ENCODE measurements at regions not wholly inside any gene's neighbourhood (a gene's known extent, or its start where the extent isn't known, plus 50 kb on each side); places are given as distances from the start of the nearest gene placed in this dataset.

DNA sequence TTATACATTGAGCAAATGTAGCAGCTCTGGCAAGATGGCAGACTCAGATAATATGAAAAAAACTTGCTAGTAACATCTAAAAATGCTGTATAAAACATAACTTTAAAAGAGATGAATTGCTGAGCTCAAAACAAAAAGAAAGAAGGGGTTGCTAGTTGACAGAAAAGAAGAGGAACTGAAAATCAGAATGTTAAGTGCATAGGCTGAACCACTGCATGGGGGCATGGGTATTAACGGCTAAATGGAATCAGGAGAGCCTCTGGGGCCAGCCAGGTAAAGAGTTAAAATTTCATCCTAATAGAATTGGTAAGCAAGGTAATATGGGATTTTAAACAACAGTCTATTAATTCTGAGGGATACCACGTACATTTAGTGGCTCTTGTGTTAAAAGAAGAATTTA is 146.8 kb downstream of the SMC2 start:
- no peak for DNase-seq (ENCODE audit: insufficient read length, low spot score)
- no peak for FAIRE-seq
- TF ChIP-seq SPI1 (IDR thresholded peaks at IDR 0.05; ENCODE audit: low read depth, low read length) (peak; percentile 73), PAX5 (IDR thresholded peaks at IDR 0.05; ENCODE audit: insufficient read depth, low read length, severe bottlenecking) (no peak)

DNA sequence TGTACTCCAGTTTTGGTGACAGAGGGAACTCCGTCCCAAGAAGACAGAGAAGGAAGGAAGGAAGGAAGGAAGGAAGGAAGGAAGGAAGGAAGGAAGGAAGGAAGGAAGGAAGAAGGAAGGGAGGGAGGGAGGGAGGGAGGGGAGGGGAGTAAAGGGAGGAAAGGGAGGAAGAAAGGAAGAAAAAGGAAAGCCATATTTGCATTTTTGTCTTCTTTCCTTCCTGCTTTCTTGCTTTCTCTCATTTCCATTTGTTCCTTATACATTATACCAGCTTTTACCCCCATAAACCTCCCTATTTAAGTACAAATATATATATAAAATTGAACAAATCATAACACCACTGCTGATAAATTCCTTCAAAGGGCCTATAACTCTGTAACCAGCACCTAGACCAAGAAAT is 151.8 kb downstream of the SMC2 start:
- TF ChIP-seq PAX5 (IDR thresholded peaks at IDR 0.05; ENCODE audit: insufficient read depth, low read length, severe bottlenecking) = no peak
- TF ChIP-seq POLR2AphosphoS5 (IDR thresholded peaks at IDR 0.05; ENCODE audit: low read depth, low read length) = no peak
- no peak for TF ChIP-seq TAF1 (IDR thresholded peaks at IDR 0.05; ENCODE audit: low read depth, low read length)
- no peak for TF ChIP-seq POLR2A (IDR thresholded peaks at IDR 0.05; ENCODE audit: low read depth, low read length)
- no peak for TF ChIP-seq POU2F2 (IDR thresholded peaks at IDR 0.05; ENCODE audit: low read depth, low read length)
- no peak for TF ChIP-seq SPI1 (IDR thresholded peaks at IDR 0.05; ENCODE audit: low read depth, low read length)
- DNase-seq (ENCODE audit: insufficient read length, low spot score) = no peak
- FAIRE-seq = no peak

DNA sequence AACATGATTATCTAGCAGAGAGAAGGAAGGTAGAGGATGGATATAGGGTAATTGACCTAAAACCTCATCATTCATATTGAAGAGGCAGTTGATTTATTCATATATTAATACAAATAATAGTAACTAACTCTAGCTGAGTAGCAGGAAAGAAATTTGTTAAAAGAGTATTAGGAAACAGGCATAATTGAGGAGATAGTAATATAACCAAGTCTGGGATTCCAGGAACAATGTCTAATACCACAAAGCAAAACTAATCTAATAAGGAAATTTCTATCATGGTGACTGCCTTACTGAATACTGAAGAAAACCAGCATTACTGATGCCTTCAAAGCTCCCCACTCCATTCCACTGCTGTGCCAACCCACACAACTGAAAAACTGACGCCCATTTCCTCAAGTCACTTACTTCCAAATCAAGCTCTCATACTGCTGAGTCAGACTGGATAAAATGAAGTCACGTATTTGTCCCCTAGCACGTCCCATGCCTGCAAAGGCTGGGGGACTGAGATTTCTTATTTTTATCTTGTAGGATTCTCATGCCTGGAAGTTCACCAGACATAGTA is 153.9 kb downstream of the SMC2 start:
- FAIRE-seq (no peak), DNase-seq (ENCODE audit: insufficient read length, low spot score) (no peak)
- no peak for TF ChIP-seq SPI1 (IDR thresholded peaks at IDR 0.05; ENCODE audit: low read depth, low read length)
- TF ChIP-seq POLR2A (IDR thresholded peaks at IDR 0.05; ENCODE audit: low read depth, low read length) = no peak
- no peak for TF ChIP-seq PAX5 (IDR thresholded peaks at IDR 0.05; ENCODE audit: insufficient read depth, low read length, severe bottlenecking)
- no peak for TF ChIP-seq TAF1 (IDR thresholded peaks at IDR 0.05; ENCODE audit: low read depth, low read length)
- TF ChIP-seq POLR2AphosphoS5 (IDR thresholded peaks at IDR 0.05; ENCODE audit: low read depth, low read length) = no peak
- no peak for TF ChIP-seq POU2F2 (IDR thresholded peaks at IDR 0.05; ENCODE audit: low read depth, low read length)

DNA sequence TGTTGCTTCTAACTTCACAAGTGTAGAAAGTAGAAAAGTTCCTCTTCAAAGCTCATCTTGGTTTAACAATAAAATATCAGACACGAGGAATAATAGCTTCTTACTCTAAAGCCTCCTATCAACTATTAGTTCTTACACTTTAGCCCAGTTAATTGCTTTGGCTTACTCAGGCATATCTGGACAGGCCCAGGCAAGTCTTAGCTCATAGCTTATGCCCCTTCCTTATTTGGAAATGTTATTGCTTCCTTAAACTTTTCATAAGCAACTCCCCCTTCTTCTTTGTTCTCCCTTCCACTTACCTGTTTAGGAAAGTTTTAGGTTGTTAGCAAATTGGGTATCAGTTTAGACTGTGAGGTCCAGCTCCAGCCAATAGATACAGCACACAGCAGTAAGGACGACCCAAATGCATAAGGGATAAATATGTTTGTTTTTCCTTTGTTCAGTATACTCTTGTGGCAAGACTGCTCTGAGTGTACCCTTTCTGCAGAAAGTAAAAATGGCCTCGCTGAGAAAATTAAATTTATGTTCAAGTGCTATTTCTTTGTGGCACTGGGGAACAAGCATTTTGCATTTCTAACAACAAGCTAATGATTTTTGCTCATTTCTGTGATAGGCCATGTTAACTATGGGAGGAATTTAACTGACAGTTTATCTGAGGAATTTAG is 162.1 kb downstream of the SMC2 start:
- TF ChIP-seq POU2F2 (IDR thresholded peaks at IDR 0.05; ENCODE audit: low read depth, low read length) (no peak), TAF1 (IDR thresholded peaks at IDR 0.05; ENCODE audit: low read depth, low read length) (no peak), SPI1 (IDR thresholded peaks at IDR 0.05; ENCODE audit: low read depth, low read length) (no peak), PAX5 (IDR thresholded peaks at IDR 0.05; ENCODE audit: insufficient read depth, low read length, severe bottlenecking) (no peak), POLR2AphosphoS5 (IDR thresholded peaks at IDR 0.05; ENCODE audit: low read depth, low read length) (no peak)
- DNase-seq (ENCODE audit: insufficient read length, low spot score) = no peak
- FAIRE-seq = no peak

DNA sequence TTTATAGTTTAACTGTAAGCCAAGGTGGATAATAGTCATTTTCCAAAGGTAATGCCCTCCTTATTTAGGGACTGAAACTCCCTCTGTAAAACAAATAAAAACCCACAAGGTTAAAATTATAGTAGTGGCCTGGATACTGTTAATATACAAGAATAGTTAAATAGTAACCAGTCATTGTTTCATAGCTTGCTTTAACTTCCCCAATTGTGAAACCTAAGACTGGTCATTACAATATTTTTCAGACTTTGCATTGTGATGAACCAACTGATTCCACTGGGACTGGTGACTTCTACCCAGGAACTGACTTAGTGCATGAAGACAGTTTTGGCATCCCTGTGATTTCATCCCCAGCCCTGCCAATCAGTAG is 162.6 kb downstream of the SMC2 start:
- no peak for FAIRE-seq
- no peak for DNase-seq (ENCODE audit: insufficient read length, low spot score)
- TF ChIP-seq PAX5 (IDR thresholded peaks at IDR 0.05; ENCODE audit: insufficient read depth, low read length, severe bottlenecking) = no peak
- no peak for TF ChIP-seq POU2F2 (IDR thresholded peaks at IDR 0.05; ENCODE audit: low read depth, low read length)
- no peak for TF ChIP-seq POLR2A (IDR thresholded peaks at IDR 0.05; ENCODE audit: low read depth, low read length)
- TF ChIP-seq TAF1 (IDR thresholded peaks at IDR 0.05; ENCODE audit: low read depth, low read length) = no peak
- TF ChIP-seq POLR2AphosphoS5 (IDR thresholded peaks at IDR 0.05; ENCODE audit: low read depth, low read length) = no peak

DNA sequence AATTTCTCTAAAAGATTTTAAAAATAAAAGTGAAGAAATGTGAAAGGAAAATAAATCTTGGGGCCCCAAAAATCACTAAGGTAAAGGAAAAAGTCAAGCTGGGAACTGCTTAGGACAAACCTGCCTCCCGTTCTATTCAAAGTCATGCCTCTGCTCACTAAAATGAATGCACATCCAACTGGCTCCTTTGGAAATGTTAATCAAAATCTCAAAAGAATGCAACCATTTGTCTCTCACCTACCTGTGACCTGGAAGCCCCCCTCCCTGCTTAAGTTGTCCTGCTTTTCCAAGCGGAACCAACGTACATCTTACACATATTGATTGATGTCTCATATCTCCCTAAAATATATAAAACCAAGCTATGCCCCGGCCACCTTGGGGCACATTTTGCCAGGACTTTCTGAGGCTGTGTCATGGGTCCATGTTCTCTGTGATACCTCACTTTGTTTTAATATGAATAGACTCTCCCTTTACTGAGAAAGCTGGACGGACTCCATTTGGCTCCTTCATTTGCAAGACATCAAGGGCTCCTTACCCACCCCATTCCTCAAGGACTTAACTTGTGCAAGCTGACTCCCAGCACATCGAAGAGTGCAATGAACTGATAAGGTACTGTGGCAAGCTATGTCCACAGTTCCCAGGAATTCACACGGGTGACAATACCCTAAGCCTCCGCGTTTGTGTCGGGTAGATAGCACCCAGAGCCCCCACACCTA is 164.3 kb downstream of the SMC2 start:
- FAIRE-seq (no peak), DNase-seq (ENCODE audit: insufficient read length, low spot score) (no peak)
- no peak for TF ChIP-seq SPI1 (IDR thresholded peaks at IDR 0.05; ENCODE audit: low read depth, low read length)
- TF ChIP-seq POU2F2 (IDR thresholded peaks at IDR 0.05; ENCODE audit: low read depth, low read length) = no peak
- TF ChIP-seq POLR2A (IDR thresholded peaks at IDR 0.05; ENCODE audit: low read depth, low read length) = no peak
- TF ChIP-seq TAF1 (IDR thresholded peaks at IDR 0.05; ENCODE audit: low read depth, low read length) = no peak

DNA sequence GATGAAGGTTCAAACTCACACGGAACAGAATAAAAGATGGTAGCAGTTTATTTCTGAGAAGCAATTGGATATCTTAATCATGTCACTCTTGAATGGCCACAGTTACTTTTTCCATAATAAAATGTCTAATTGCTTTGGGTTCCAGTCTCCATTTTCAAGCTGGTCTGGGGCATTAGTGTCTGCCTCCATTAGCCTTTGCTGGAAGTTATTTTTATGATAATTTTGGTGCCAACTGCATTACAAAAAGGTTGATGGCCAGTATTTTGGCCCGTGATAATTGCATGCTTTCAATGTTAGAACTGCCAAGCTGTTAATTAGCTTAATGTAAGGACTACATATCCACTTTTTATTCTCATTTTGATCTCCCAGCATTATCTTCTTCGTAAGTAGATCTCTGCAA is 165.9 kb downstream of the SMC2 start:
- FAIRE-seq = no peak
- TF ChIP-seq TAF1 (IDR thresholded peaks at IDR 0.05; ENCODE audit: low read depth, low read length) (no peak), POLR2AphosphoS5 (IDR thresholded peaks at IDR 0.05; ENCODE audit: low read depth, low read length) (no peak), POU2F2 (IDR thresholded peaks at IDR 0.05; ENCODE audit: low read depth, low read length) (no peak), PAX5 (IDR thresholded peaks at IDR 0.05; ENCODE audit: insufficient read depth, low read length, severe bottlenecking) (no peak), SPI1 (IDR thresholded peaks at IDR 0.05; ENCODE audit: low read depth, low read length) (no peak), POLR2A (IDR thresholded peaks at IDR 0.05; ENCODE audit: low read depth, low read length) (no peak)
- no peak for DNase-seq (ENCODE audit: insufficient read length, low spot score)

DNA sequence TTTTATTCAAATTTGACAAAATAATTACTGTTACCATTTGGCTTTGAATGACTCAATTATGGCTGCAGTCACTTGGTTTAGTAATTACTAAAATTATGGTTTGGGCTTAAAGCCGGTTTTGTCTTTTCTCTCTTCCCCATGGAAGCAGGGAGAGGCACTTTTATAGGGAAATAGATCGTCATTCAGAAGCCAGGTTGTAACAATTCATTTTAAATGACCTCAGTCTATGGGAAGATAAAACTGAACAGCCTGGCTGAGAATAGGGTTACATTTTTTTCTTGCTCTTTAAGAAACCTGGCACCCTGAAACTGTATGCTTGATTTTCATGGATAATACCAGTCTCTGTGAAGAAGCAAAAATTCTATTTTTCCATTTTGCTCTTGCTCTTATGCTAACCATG is 169.8 kb downstream of the SMC2 start:
- FAIRE-seq (no peak), DNase-seq (ENCODE audit: insufficient read length, low spot score) (no peak)
- TF ChIP-seq PAX5 (IDR thresholded peaks at IDR 0.05; ENCODE audit: insufficient read depth, low read length, severe bottlenecking) (no peak), TAF1 (IDR thresholded peaks at IDR 0.05; ENCODE audit: low read depth, low read length) (no peak), SPI1 (IDR thresholded peaks at IDR 0.05; ENCODE audit: low read depth, low read length) (no peak), POLR2AphosphoS5 (IDR thresholded peaks at IDR 0.05; ENCODE audit: low read depth, low read length) (no peak), POLR2A (IDR thresholded peaks at IDR 0.05; ENCODE audit: low read depth, low read length) (no peak), POU2F2 (IDR thresholded peaks at IDR 0.05; ENCODE audit: low read depth, low read length) (no peak)

DNA sequence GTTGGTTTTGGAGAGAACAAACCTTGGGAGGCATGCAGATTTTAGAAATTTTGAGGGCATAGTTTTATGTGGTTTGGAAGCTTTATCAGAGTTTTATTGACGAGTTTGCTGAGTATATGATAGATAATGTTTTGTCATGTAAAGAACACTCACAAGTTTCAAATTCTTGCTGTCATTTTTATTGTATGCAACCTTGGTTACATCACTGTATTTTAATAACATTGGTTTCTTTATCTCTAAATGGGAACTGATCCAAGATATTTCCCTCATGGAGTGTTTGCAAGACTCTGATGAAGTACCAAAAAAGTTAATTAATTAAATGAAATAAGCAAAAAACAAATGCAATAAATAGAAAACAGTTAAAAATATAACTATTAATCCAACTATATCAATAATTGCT is 170.3 kb downstream of the SMC2 start:
- TF ChIP-seq TAF1 (IDR thresholded peaks at IDR 0.05; ENCODE audit: low read depth, low read length) (no peak), POU2F2 (IDR thresholded peaks at IDR 0.05; ENCODE audit: low read depth, low read length) (no peak), POLR2AphosphoS5 (IDR thresholded peaks at IDR 0.05; ENCODE audit: low read depth, low read length) (no peak), SPI1 (IDR thresholded peaks at IDR 0.05; ENCODE audit: low read depth, low read length) (no peak), POLR2A (IDR thresholded peaks at IDR 0.05; ENCODE audit: low read depth, low read length) (no peak), PAX5 (IDR thresholded peaks at IDR 0.05; ENCODE audit: insufficient read depth, low read length, severe bottlenecking) (no peak)
- FAIRE-seq (no peak), DNase-seq (ENCODE audit: insufficient read length, low spot score) (no peak)

DNA sequence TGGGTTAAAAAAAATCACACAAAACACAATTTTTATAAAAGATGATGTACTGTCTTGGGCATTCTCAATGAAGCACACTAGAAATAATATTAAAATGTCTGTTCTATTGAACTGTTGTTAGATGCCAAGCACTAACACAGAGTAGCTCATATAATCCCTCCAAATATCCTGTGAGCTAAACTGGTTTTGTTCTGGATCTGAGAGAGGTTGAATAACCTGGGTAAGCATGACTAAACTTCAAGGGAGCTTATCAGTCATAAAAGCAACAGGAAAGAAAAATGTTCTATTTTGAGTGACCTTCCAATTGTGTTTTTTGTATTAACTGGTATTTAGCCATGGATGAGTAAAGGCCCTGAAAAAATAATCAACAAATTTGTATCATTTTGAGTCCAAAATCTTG is 175.3 kb downstream of the SMC2 start:
- no peak for DNase-seq (ENCODE audit: insufficient read length, low spot score)
- no peak for TF ChIP-seq PAX5 (IDR thresholded peaks at IDR 0.05; ENCODE audit: insufficient read depth, low read length, severe bottlenecking)
- no peak for TF ChIP-seq POLR2A (IDR thresholded peaks at IDR 0.05; ENCODE audit: low read depth, low read length)
- TF ChIP-seq SPI1 (IDR thresholded peaks at IDR 0.05; ENCODE audit: low read depth, low read length) = no peak
- TF ChIP-seq TAF1 (IDR thresholded peaks at IDR 0.05; ENCODE audit: low read depth, low read length) = no peak
- TF ChIP-seq POU2F2 (IDR thresholded peaks at IDR 0.05; ENCODE audit: low read depth, low read length) = no peak
- no peak for TF ChIP-seq POLR2AphosphoS5 (IDR thresholded peaks at IDR 0.05; ENCODE audit: low read depth, low read length)
- no peak for FAIRE-seq

Data from GM12891 (cell line).